HG03039 (cell line): ENCODE measurements at regions not wholly inside any gene's neighbourhood (a gene's known extent, or its start where the extent isn't known, plus 50 kb on each side); places are given as distances from the start of the nearest gene placed in this dataset.
"Not testable (repeated sequence)": the region's sequence is repeated elsewhere in the genome, so short reads cannot be mapped to it uniquely, and the experiment has no call there.

Experiments used
- ATAC-seq: cut with Tn5 transposase; IDR thresholded peaks from one replicate; pipeline ENCODE4 v1.9.1; 2021; ENCODE audit warnings: mild to moderate bottlenecking, moderate library complexity; ENCODE audit not compliant: unreplicated experiment

DNA sequence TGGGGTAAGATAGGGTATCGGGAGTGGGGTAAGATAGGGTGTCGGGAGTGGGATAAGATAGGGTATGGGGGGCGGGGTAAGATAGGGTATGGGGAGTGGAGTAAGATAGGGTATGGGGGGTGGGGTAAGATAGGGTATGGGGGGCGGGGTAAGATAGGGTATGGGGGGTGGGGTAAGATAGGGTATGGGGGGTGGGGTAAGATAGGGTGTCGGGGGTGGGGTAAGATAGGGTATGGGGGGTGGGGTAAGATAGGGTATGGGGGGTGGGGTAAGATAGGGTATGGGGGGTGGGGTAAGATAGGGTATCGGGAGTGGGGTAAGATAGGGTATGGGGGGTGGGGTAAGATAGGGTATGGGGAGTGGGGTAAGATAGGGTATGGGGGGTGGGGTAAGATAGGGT lies 269.5 kb downstream of the TCERG1L start:
- ATAC-seq, result not testable (repeated sequence)
